Nephron progenitor cell (in vitro differentiated cells): ENCODE measurements at regions not wholly inside any gene's neighbourhood (a gene's known extent, or its start where the extent isn't known, plus 50 kb on each side); places are given as distances from the start of the nearest gene placed in this dataset.

Experiments
- DNase-seq: peaks from one replicate; pipeline ENCODE4 v3.0.0; 2021
- H3K27ac Mint-ChIP-seq: 2 replicates; pipeline ENCODE4 v1.8.0; 2021; ENCODE audit warnings: mild to moderate bottlenecking, moderate library complexity, mixed read lengths
- H3K27me3 Mint-ChIP-seq: 2 replicates; pipeline ENCODE4 v1.8.0; 2021; ENCODE audit warnings: mild to moderate bottlenecking, low read depth, mixed read lengths; ENCODE audit not compliant: poor library complexity
- H3K36me3 Mint-ChIP-seq: 2 replicates; pipeline ENCODE4 v1.8.0; 2021; ENCODE audit warnings: low read depth, mixed read lengths
- H3K4me1 Mint-ChIP-seq: 2 replicates; pipeline ENCODE4 v1.8.0; 2021; ENCODE audit warnings: mixed read lengths
- H3K4me3 Mint-ChIP-seq: 2 replicates; pipeline ENCODE4 v1.8.0; 2021; ENCODE audit warnings: mild to moderate bottlenecking, moderate library complexity, mixed read lengths
- H3K9me3 Mint-ChIP-seq: 2 replicates; pipeline ENCODE4 v1.8.0; 2021; ENCODE audit warnings: mild to moderate bottlenecking, moderate library complexity, mixed read lengths
- CTCF ChIP-seq: fragments of 200-600 bp; sonication (generic); IDR thresholded peaks from 2 replicates; pipeline ENCODE4 v1.5.0; 2021; ENCODE audit warnings: antibody characterized with exemption

- no peak for TF ChIP-seq CTCF
- Mint-ChIP-seq H3K4me1 (peaks cover 6% of the 10 kb centered on the region), H3K27me3 (peaks cover 3% of the 10 kb centered on the region), H3K36me3 (no peaks in the 10 kb centered on the region), H3K9me3 (no peaks in the 10 kb centered on the region), H3K27ac (no peak overlapping the region), H3K4me3 (no peak overlapping the region)
- DNase-seq = no peak
These were observed 153.1 kb upstream of the GAP43 start for GRCh38 chr3:115470254-115470653.

GRCh38 chr3:115475178-115476041 is 147.9 kb upstream of the GAP43 start:
- no peak for TF ChIP-seq CTCF
- H3K9me3 Mint-ChIP-seq = no peaks in the 10 kb centered on the region
- no peak overlapping the region for H3K27ac Mint-ChIP-seq
- no peaks in the 10 kb centered on the region for H3K36me3 Mint-ChIP-seq
- H3K4me1 Mint-ChIP-seq = peaks cover 6% of the 10 kb centered on the region
- no peaks in the 10 kb centered on the region for H3K27me3 Mint-ChIP-seq
- no peak for DNase-seq
- H3K4me3 Mint-ChIP-seq = no peak overlapping the region

GRCh38 chr3:115476472-115476871 is 146.8 kb upstream of the GAP43 start:
- DNase-seq = no peak
- no peaks in the 10 kb centered on the region for H3K27me3 Mint-ChIP-seq

GRCh38 chr3:115478359-115478758 is 145.0 kb upstream of the GAP43 start:
- peaks cover 6% of the 10 kb centered on the region for H3K4me1 Mint-ChIP-seq
- no peak for TF ChIP-seq CTCF
- H3K36me3 Mint-ChIP-seq = no peaks in the 10 kb centered on the region
- peaks cover 4% of the 10 kb centered on the region for H3K27me3 Mint-ChIP-seq
- DNase-seq = no peak
- H3K9me3 Mint-ChIP-seq = peaks cover 5% of the 10 kb centered on the region
- H3K4me3 Mint-ChIP-seq = no peak overlapping the region
- no peak overlapping the region for H3K27ac Mint-ChIP-seq

More at GRCh38 chr3:115476472-115476871, 146.8 kb upstream of the GAP43 start:
- Mint-ChIP-seq H3K27ac (no peak overlapping the region), H3K36me3 (no peaks in the 10 kb centered on the region), H3K4me1 (peaks cover 6% of the 10 kb centered on the region), H3K9me3 (no peaks in the 10 kb centered on the region), H3K4me3 (no peak overlapping the region)
- no peak for TF ChIP-seq CTCF

GRCh38 chr3:115486880-115487279 is 136.4 kb upstream of the GAP43 start:
- no peak for DNase-seq
- no peaks in the 10 kb centered on the region for H3K4me1 Mint-ChIP-seq
- H3K27me3 Mint-ChIP-seq = peaks cover 5% of the 10 kb centered on the region
- no peak overlapping the region for H3K4me3 Mint-ChIP-seq
- H3K36me3 Mint-ChIP-seq = no peaks in the 10 kb centered on the region
- H3K9me3 Mint-ChIP-seq = peaks cover 5% of the 10 kb centered on the region
- TF ChIP-seq CTCF = no peak
- H3K27ac Mint-ChIP-seq = no peak overlapping the region

- no peak for TF ChIP-seq CTCF
- H3K27ac Mint-ChIP-seq = no peak overlapping the region
- DNase-seq = no peak
- peaks cover 2% of the 10 kb centered on the region for H3K9me3 Mint-ChIP-seq
- peaks cover 4% of the 10 kb centered on the region for H3K27me3 Mint-ChIP-seq
- H3K4me3 Mint-ChIP-seq = no peak overlapping the region
- H3K4me1 Mint-ChIP-seq = no peaks in the 10 kb centered on the region
- no peaks in the 10 kb centered on the region for H3K36me3 Mint-ChIP-seq
These were observed 135.3 kb upstream of the GAP43 start for GRCh38 chr3:115487968-115488367.
